Nephron progenitor cell (in vitro differentiated cells): ENCODE measurements at regions not wholly inside any gene's neighbourhood (a gene's known extent, or its start where the extent isn't known, plus 50 kb on each side); places are given as distances from the start of the nearest gene placed in this dataset.

Source experiments
- DNase-seq: peaks from one replicate; pipeline ENCODE4 v3.0.0; 2021
- H3K27ac Mint-ChIP-seq: 2 replicates; pipeline ENCODE4 v1.8.0; 2021; ENCODE audit warnings: mild to moderate bottlenecking, moderate library complexity, mixed read lengths
- H3K27me3 Mint-ChIP-seq: 2 replicates; pipeline ENCODE4 v1.8.0; 2021; ENCODE audit warnings: mild to moderate bottlenecking, low read depth, mixed read lengths; ENCODE audit not compliant: poor library complexity
- H3K36me3 Mint-ChIP-seq: 2 replicates; pipeline ENCODE4 v1.8.0; 2021; ENCODE audit warnings: low read depth, mixed read lengths
- H3K4me1 Mint-ChIP-seq: 2 replicates; pipeline ENCODE4 v1.8.0; 2021; ENCODE audit warnings: mixed read lengths
- H3K4me3 Mint-ChIP-seq: 2 replicates; pipeline ENCODE4 v1.8.0; 2021; ENCODE audit warnings: mild to moderate bottlenecking, moderate library complexity, mixed read lengths
- H3K9me3 Mint-ChIP-seq: 2 replicates; pipeline ENCODE4 v1.8.0; 2021; ENCODE audit warnings: mild to moderate bottlenecking, moderate library complexity, mixed read lengths
- TF ChIP-seq, protein P1 (sequence below): fragments of 200-600 bp; sonication (generic); IDR thresholded peaks from 2 replicates; pipeline ENCODE4 v1.5.0; 2021; ENCODE audit warnings: antibody characterized with exemption

DNA sequence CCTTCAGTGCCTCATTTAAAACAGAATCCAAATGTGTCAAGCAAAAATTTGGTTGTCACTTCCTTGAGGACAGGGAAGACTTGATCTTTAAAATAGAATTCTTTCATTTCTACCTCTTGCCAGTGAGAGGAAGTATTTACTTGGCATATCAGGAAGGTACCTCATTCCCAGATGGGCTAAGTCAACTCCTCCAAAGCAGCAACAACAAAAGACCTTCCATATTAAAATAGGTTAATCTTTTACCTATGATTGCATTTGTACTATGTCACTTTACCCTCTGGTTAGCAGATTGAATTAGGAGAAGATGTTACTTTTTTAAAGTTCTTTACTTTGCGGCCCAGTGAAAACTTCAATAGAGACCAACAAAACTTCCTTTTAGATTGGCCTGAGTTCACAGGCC, 462.1 kb upstream of the ADAMTS9 start:
- DNase-seq, result no peak
- TF ChIP-seq, protein P1, sequence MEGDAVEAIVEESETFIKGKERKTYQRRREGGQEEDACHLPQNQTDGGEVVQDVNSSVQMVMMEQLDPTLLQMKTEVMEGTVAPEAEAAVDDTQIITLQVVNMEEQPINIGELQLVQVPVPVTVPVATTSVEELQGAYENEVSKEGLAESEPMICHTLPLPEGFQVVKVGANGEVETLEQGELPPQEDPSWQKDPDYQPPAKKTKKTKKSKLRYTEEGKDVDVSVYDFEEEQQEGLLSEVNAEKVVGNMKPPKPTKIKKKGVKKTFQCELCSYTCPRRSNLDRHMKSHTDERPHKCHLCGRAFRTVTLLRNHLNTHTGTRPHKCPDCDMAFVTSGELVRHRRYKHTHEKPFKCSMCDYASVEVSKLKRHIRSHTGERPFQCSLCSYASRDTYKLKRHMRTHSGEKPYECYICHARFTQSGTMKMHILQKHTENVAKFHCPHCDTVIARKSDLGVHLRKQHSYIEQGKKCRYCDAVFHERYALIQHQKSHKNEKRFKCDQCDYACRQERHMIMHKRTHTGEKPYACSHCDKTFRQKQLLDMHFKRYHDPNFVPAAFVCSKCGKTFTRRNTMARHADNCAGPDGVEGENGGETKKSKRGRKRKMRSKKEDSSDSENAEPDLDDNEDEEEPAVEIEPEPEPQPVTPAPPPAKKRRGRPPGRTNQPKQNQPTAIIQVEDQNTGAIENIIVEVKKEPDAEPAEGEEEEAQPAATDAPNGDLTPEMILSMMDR, result no peak
- Mint-ChIP-seq H3K4me1 (no peaks in the 10 kb centered on the region), H3K36me3 (no peaks in the 10 kb centered on the region), H3K4me3 (no peak overlapping the region), H3K27me3 (no peaks in the 10 kb centered on the region), H3K27ac (no peak overlapping the region), H3K9me3 (no peaks in the 10 kb centered on the region)

DNA sequence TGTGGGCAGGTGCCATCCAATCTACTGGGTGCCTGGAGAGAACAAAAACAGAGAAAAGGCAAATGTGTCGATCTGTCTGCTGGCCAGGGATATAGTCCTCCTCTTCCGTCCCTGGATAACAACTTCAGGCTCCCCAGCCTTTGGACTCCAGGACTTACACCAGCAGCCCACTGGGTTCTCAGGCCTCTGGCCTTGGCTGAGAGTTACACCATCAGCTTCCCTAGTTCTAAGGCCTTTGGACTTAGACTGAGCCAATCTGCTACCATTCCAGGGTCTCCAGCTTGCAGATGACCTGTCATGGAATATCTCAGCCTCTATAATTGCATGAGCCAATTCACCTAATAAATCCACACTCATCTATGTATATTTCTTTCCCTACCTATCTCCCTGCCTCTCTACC, 460.9 kb upstream of the ADAMTS9 start:
- TF ChIP-seq, protein P1, result no peak
- no peak overlapping the region for H3K27ac Mint-ChIP-seq
- H3K9me3 Mint-ChIP-seq, result no peaks in the 10 kb centered on the region
- no peaks in the 10 kb centered on the region for H3K4me1 Mint-ChIP-seq
- H3K27me3 Mint-ChIP-seq, result no peaks in the 10 kb centered on the region
- H3K4me3 Mint-ChIP-seq, result no peak overlapping the region
- no peaks in the 10 kb centered on the region for H3K36me3 Mint-ChIP-seq
- DNase-seq, result no peak

DNA sequence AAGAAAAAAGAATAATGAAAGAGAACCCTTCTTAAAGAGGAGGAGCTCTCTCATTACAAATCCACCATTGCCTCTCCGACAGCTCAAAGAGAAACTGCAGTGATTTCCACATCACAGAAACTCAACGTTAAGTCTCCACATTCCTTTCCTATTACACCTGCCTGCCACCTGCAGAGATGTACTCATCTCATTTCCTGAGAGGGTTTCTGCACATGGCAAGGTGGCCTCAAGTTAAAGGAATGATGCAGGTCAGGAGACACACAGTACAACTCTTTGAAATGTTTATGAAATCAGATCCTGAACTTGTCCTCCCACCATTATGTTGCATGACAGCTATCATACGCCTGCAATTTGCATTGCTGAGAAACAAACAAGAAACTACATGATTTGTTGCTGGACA, 458.4 kb upstream of the ADAMTS9 start:
- DNase-seq, result no peak
- H3K27ac Mint-ChIP-seq, result no peak overlapping the region

GRCh38 chr3:65145680-65146079, 457.9 kb upstream of the ADAMTS9 start:
- no peaks in the 10 kb centered on the region for H3K9me3 Mint-ChIP-seq

More for the DNA sequence above, 458.4 kb upstream of the ADAMTS9 start:
- TF ChIP-seq, protein P1, result no peak
- Mint-ChIP-seq H3K9me3 (no peaks in the 10 kb centered on the region), H3K27me3 (no peaks in the 10 kb centered on the region), H3K36me3 (no peaks in the 10 kb centered on the region), H3K4me1 (no peaks in the 10 kb centered on the region), H3K4me3 (no peak overlapping the region)

DNA sequence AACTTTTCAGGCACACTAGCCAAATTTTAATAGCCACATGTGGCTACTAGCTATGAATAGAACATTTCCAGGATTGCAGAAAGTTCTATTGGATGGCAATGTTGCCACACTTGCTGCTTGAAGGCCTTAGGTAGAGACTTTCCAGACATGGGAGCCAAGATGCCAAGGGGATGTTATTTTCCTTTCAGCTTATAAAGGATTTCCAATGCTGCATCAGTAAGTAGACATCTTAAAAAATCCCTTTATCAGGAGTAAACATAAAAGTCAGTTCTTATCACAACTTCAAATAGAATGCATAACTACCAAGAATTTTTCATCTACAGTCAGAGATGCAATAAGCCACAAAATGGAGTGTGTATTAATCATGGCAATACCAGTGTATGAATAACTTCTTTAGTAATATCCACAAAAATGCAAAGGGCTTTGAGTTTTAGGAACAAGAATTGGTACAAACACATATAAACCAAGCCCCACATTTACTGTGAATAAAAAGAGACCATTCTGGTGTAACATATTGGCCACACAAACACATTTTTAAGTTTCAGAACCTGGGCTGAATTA, 457.1 kb upstream of the ADAMTS9 start:
- no peak overlapping the region for H3K27ac Mint-ChIP-seq
- no peaks in the 10 kb centered on the region for H3K4me1 Mint-ChIP-seq
- TF ChIP-seq, protein P1, result no peak
- no peaks in the 10 kb centered on the region for H3K27me3 Mint-ChIP-seq
- H3K36me3 Mint-ChIP-seq, result no peaks in the 10 kb centered on the region
- no peak for DNase-seq
- no peaks in the 10 kb centered on the region for H3K9me3 Mint-ChIP-seq
- H3K4me3 Mint-ChIP-seq, result no peak overlapping the region

More at GRCh38 chr3:65145680-65146079, 457.9 kb upstream of the ADAMTS9 start:
- Mint-ChIP-seq H3K4me3 (no peak overlapping the region), H3K27ac (no peak overlapping the region), H3K4me1 (no peaks in the 10 kb centered on the region), H3K36me3 (no peaks in the 10 kb centered on the region), H3K27me3 (no peaks in the 10 kb centered on the region)
- no peak for DNase-seq
- TF ChIP-seq, protein P1, result no peak

DNA sequence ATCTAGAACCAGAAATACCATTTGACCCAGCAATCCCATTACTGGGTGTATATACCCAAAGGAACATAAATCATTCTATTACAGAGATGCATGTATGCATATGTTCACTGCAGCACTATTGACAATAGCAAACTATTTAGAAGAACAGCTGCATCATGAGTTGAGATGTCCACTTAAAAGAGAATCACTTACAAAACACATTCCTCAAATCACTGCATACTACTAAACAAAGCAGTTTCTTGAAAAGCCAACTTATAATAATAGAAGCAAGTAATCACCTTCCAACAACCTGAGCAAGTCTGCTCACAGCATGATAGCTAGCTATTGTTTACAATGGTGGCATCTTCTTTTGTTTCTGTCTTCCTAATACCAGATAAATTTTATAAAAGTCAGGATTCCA, 454.7 kb upstream of the ADAMTS9 start:
- TF ChIP-seq, protein P1, result no peak
- DNase-seq, result no peak
- no peaks in the 10 kb centered on the region for H3K36me3 Mint-ChIP-seq
- H3K27me3 Mint-ChIP-seq, result peaks cover 2% of the 10 kb centered on the region
- H3K4me1 Mint-ChIP-seq, result no peaks in the 10 kb centered on the region
- H3K9me3 Mint-ChIP-seq, result no peaks in the 10 kb centered on the region
- no peak overlapping the region for H3K27ac Mint-ChIP-seq
- H3K4me3 Mint-ChIP-seq, result no peak overlapping the region
